Motor neuron (in vitro differentiated cells): ENCODE measurements at regions not wholly inside any gene's neighbourhood (a gene's known extent, or its start where the extent isn't known, plus 50 kb on each side); places are given as distances from the start of the nearest gene placed in this dataset.
A peak's percentile ranks its signal among the peaks of the same experiment; 100 is the strongest.

Source experiments
- ATAC-seq, 8 experiments: fragments of 200-7000 bp; cut with Tn5 transposase; replicated peaks in 6 of 8; 2 replicates each; pipeline ENCODE4 v1.8.0; 2021; ENCODE audit warnings: mild to moderate bottlenecking in 8 of 8, moderate library complexity in 8 of 8
- H3K27ac ChIP-seq, 2 donors: fragments of 250-450 bp; sonication (Bioruptor Pico); 2 replicates each; pipeline ENCODE4 v1.9.0; 2021; ENCODE audit warnings: antibody characterized with exemption in 2 of 2, mild to moderate bottlenecking in 2 of 2, moderate library complexity in 1 of 2
- H3K4me1 ChIP-seq, 2 donors: fragments of 250-450 bp; sonication (Bioruptor Pico); replicated peaks in 1 of 2; 2 replicates each; pipeline ENCODE4 v1.6.1; 2021; ENCODE audit warnings: antibody characterized with exemption in 2 of 2, mild to moderate bottlenecking in 2 of 2, moderate library complexity in 1 of 2
- H3K4me3 ChIP-seq, 5 donors: fragments of 250-450 bp; sonication (Bioruptor Pico); 2 replicates each; pipeline ENCODE4 v1.9.0; 2021; ENCODE audit warnings: antibody characterized with exemption in 5 of 5, mild to moderate bottlenecking in 5 of 5, moderate library complexity in 4 of 5
- WGBS, 10 experiments: fragments of 450-650 bp; shearing (Covaris generic); methylation state at CpG; one replicate each; pipeline ENCODE4 v1.0.0; 2022; 5-methylcytosine and 5-hydroxymethylcytosine counted together
- in situ Hi-C, 9 experiments: fragments of 400-800 bp; cut with MboI; loops; one replicate each; pipeline ENCODE4 v1.15.0; 2021; ENCODE audit warnings: low sequenced_read_pairs in 9 of 9, low pct_unique_long_range_greater_than_20kb in 2 of 9; ENCODE audit not compliant: unreplicated experiment in 9 of 9

GRCh38 chr3:72340476-72341379, 507.5 kb downstream of the SHQ1 start:
- WGBS, 10 experiments, result 62 to 100% (median 78%) methylated on average over 1 to 9 of the region's 12 CpGs; no CpG with 5 or more reads in 3 of the 10 experiments
- Histone ChIP-seq H3K4me3 (no peak overlapping the region), H3K27ac (no peak overlapping the region), H3K4me1 (peaks cover 11 to 20% of the 10 kb centered on the region in 2 donors)
- in situ Hi-C loops, result no loop called here
- ATAC-seq, result no peak

GRCh38 chr3:72340056-72340455, 508.2 kb downstream of the SHQ1 start:
- in situ Hi-C loops, result no loop called here
- H3K4me1 ChIP-seq, result peaks cover 17 to 26% of the 10 kb centered on the region in 2 donors
- no peak overlapping the region for H3K27ac ChIP-seq
- 0 to 100% (median 67%) methylated on average over 1 of the region's 9 CpGs; no CpG with 5 or more reads in 7 of the 10 experiments for WGBS, 10 experiments
- no peak for ATAC-seq
- H3K4me3 ChIP-seq, result no peak overlapping the region

- ATAC-seq, result no peak
- in situ Hi-C loops, result no loop called here
- H3K4me1 ChIP-seq, result peaks cover 17 to 27% of the 10 kb centered on the region in 2 donors
- H3K27ac ChIP-seq, result no peak overlapping the region
- 57 to 60% (median 60%) methylated on average over 1 to 2 of the region's 4 CpGs; no CpG with 5 or more reads in 7 of the 10 experiments for WGBS, 10 experiments
- no peak overlapping the region for H3K4me3 ChIP-seq
Observed at GRCh38 chr3:72339670-72340030, 508.6 kb downstream of the SHQ1 start.

- no peak overlapping the region for H3K4me3 ChIP-seq
- peak in 7 of 8 experiments; percentile 39 to 70 (median 64) for ATAC-seq
- no peak overlapping the region for H3K27ac ChIP-seq
- in situ Hi-C loops, result no loop called here
- WGBS, 10 experiments, result 0 to 100% (median 67%) methylated on average over 1 to 5 of the region's 11 CpGs; no CpG with 5 or more reads in 3 of the 10 experiments
- peaks cover 17 to 27% of the 10 kb centered on the region in 2 donors for H3K4me1 ChIP-seq
Observed at GRCh38 chr3:72338942-72339669, 509.1 kb downstream of the SHQ1 start.

- in situ Hi-C loops, result no loop called here
Observed at GRCh38 chr3:72338082-72338941, 509.9 kb downstream of the SHQ1 start.

GRCh38 chr3:72337480-72337855, 510.8 kb downstream of the SHQ1 start:
- 82 to 100% (median 94%) methylated on average over 3 of the region's 5 CpGs; no CpG with 5 or more reads in 6 of the 10 experiments for WGBS, 10 experiments
- in situ Hi-C loops, result no loop called here
- peaks cover 17 to 27% of the 10 kb centered on the region in 2 donors for H3K4me1 ChIP-seq
- H3K4me3 ChIP-seq, result no peak overlapping the region
- no peak overlapping the region for H3K27ac ChIP-seq
- ATAC-seq, result no peak

More at GRCh38 chr3:72338082-72338941, 509.9 kb downstream of the SHQ1 start:
- 70 to 100% (median 83%) methylated on average over 1 to 7 of the region's 8 CpGs; no CpG with 5 or more reads in 2 of the 10 experiments for WGBS, 10 experiments
- Histone ChIP-seq H3K4me3 (no peak overlapping the region), H3K27ac (no peak overlapping the region), H3K4me1 (peaks cover 17 to 27% of the 10 kb centered on the region in 2 donors)
- ATAC-seq, result no peak

GRCh38 chr3:72336821-72337479, 511.3 kb downstream of the SHQ1 start:
- ATAC-seq, result peak; percentile 81 to 96 (median 86)
- 0 to 65% (median 25%) methylated on average over 1 to 9 of the region's 24 CpGs; no CpG with 5 or more reads in 4 of the 10 experiments for WGBS, 10 experiments
- no peak overlapping the region for H3K4me3 ChIP-seq
- H3K27ac ChIP-seq, result no peak overlapping the region
- peaks cover 17 to 27% of the 10 kb centered on the region in 2 donors for H3K4me1 ChIP-seq
- in situ Hi-C loops, result no loop called here

- ATAC-seq, result no peak
- Histone ChIP-seq H3K4me1 (peaks cover 19 to 29% of the 10 kb centered on the region in 2 donors), H3K27ac (no peak overlapping the region), H3K4me3 (no peak overlapping the region)
- in situ Hi-C loops, result no loop called here
- WGBS, 10 experiments, result 92 to 100% (median 97%) methylated on average over 2 to 3 of the region's 7 CpGs; no CpG with 5 or more reads in 6 of the 10 experiments
Observed at GRCh38 chr3:72336114-72336651, 512.1 kb downstream of the SHQ1 start.

- in situ Hi-C loops, result no loop called here
- ATAC-seq, result no peak
- H3K4me3 ChIP-seq, result no peak overlapping the region
- no peak overlapping the region for H3K27ac ChIP-seq
- peaks cover 24 to 33% of the 10 kb centered on the region in 2 donors for H3K4me1 ChIP-seq
- 58 to 75% (median 66%) methylated on average over 2 to 7 of the region's 10 CpGs; no CpG with 5 or more reads in 6 of the 10 experiments for WGBS, 10 experiments
Observed at GRCh38 chr3:72335458-72336095, 512.7 kb downstream of the SHQ1 start.

GRCh38 chr3:72334681-72335457, 513.4 kb downstream of the SHQ1 start:
- peak in 1 of 8 experiments; percentile 1 for ATAC-seq
- Histone ChIP-seq H3K27ac (no peak overlapping the region), H3K4me1 (peaks cover 30 to 39% of the 10 kb centered on the region in 2 donors), H3K4me3 (no peak overlapping the region)
- in situ Hi-C loops, result no loop called here
- 20 to 100% (median 81%) methylated on average over 1 to 12 of the region's 14 CpGs for WGBS, 10 experiments

GRCh38 chr3:72332689-72333088, 515.6 kb downstream of the SHQ1 start:
- H3K4me1 ChIP-seq, result peaks cover 37 to 46% of the 10 kb centered on the region in 2 donors
- no peak for ATAC-seq
- H3K4me3 ChIP-seq, result no peak overlapping the region
- WGBS, 10 experiments, result 80 to 100% (median 100%) methylated on average over 1 to 2 of the region's 4 CpGs; no CpG with 5 or more reads in 5 of the 10 experiments
- in situ Hi-C loops, result no loop called here
- H3K27ac ChIP-seq, result no peak overlapping the region
